GM13976 (cell line): ENCODE measurements at regions not wholly inside any gene's neighbourhood (a gene's known extent, or its start where the extent isn't known, plus 50 kb on each side); places are given as distances from the start of the nearest gene placed in this dataset.

Experiments used
- DNase-seq: peaks from one replicate; pipeline ENCODE4 v3.0.0; 2012; ENCODE audit warnings: low spot score
- CTCF ChIP-seq: IDR thresholded peaks from 2 replicates; pipeline ENCODE4 v1.5.1; 2012; ENCODE audit warnings: borderline replicate concordance, mild to moderate bottlenecking; ENCODE audit not compliant: insufficient read depth; ENCODE audit errors: extremely low read depth, missing control alignments, control extremely low read depth
- in situ Hi-C: fragments of 300-500 bp; cut with MboI; formaldehyde crosslinking; loops from one replicate; pipeline ENCODE4 v1.12.0; 2022; ENCODE audit warnings: low sequenced_read_pairs, mixed read lengths, inconsistent platforms; ENCODE audit not compliant: unreplicated experiment

- no peak for DNase-seq
- in situ Hi-C loops, result no loop called here
- no peak for TF ChIP-seq CTCF
Observed at GRCh38 chr5:91651704-91652103, 268.6 kb upstream of the ARRDC3 start.

- no peak for TF ChIP-seq CTCF
- in situ Hi-C loops, result no loop called here
- DNase-seq, result no peak
Observed at GRCh38 chr5:91645347-91645746, 262.2 kb upstream of the ARRDC3 start.

- in situ Hi-C loops, result no loop called here
- TF ChIP-seq CTCF, result no peak
Observed at GRCh38 chr5:91643797-91644196, 260.7 kb upstream of the ARRDC3 start.

GRCh38 chr5:91642581-91642980 is 259.5 kb upstream of the ARRDC3 start:
- DNase-seq, result no peak
- no peak for TF ChIP-seq CTCF
- in situ Hi-C loops, result no loop called here

More at GRCh38 chr5:91643797-91644196, 260.7 kb upstream of the ARRDC3 start:
- DNase-seq, result no peak

- in situ Hi-C loops, result no loop called here
- DNase-seq, result no peak
- TF ChIP-seq CTCF, result peak; percentile 19
Observed at GRCh38 chr5:91641730-91642350, 258.7 kb upstream of the ARRDC3 start.

DNA sequence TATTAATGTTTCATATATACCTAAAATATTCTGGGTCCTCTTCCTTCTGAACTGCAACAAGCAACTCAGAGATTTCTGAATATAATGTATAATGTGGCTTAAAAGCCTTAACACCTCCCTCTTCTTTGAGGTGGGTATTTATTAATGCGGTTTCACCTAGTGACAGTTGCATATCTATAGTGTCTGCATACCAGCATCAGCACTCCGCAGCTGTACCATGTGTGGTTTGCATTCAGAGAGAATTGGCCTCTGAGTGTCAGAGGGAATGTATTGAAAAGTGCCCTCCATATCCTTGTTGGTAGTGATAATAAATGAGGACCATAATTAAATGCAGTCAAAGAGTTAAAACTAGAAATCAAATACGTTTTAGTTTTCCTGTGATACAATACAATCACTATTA is 256.6 kb upstream of the ARRDC3 start:
- in situ Hi-C loops, result no loop called here
- DNase-seq, result no peak
- TF ChIP-seq CTCF, result no peak
